Fibroblast of villous mesenchyme (primary cell): ENCODE measurements at regions not wholly inside any gene's neighbourhood (a gene's known extent, or its start where the extent isn't known, plus 50 kb on each side); places are given as distances from the start of the nearest gene placed in this dataset.

Experiments used
- DNase-seq: peaks from one replicate; pipeline ENCODE4 v3.0.0-alpha.2; 2010; ENCODE audit warnings: low read depth
- H3K4me3 ChIP-seq: 2 replicates; pipeline ENCODE4 v1.5.1; 2011; ENCODE audit warnings: low read depth, mild to moderate bottlenecking, low read length
- CTCF ChIP-seq: IDR thresholded peaks from 2 replicates; pipeline ENCODE4 v1.5.1; 2012; ENCODE audit warnings: low read depth, mild to moderate bottlenecking, low read length; ENCODE audit not compliant: insufficient read depth

GRCh38 chr10:85510682-85511081 is 855.9 kb downstream of the GRID1 start:
- no peak overlapping the region for H3K4me3 ChIP-seq
- no peak for TF ChIP-seq CTCF
- DNase-seq: no peak

- TF ChIP-seq CTCF: no peak
- no peak for DNase-seq
- H3K4me3 ChIP-seq: no peak overlapping the region
Measured at GRCh38 chr10:85513436-85513835, 853.2 kb downstream of the GRID1 start.

GRCh38 chr10:85515316-85515715 is 851.3 kb downstream of the GRID1 start:
- TF ChIP-seq CTCF: no peak
- no peak overlapping the region for H3K4me3 ChIP-seq
- no peak for DNase-seq

- H3K4me3 ChIP-seq: no peak overlapping the region
- no peak for DNase-seq
- TF ChIP-seq CTCF: no peak
Measured at GRCh38 chr10:85524001-85524666, 842.5 kb downstream of the GRID1 start.

- DNase-seq: no peak
- TF ChIP-seq CTCF: no peak
- H3K4me3 ChIP-seq: no peak overlapping the region
Measured at GRCh38 chr10:85527616-85528317, 838.8 kb downstream of the GRID1 start.

- no peak overlapping the region for H3K4me3 ChIP-seq
- no peak for TF ChIP-seq CTCF
- no peak for DNase-seq
Measured at GRCh38 chr10:85528318-85528652, 838.3 kb downstream of the GRID1 start.

GRCh38 chr10:85531706-85532105 is 834.9 kb downstream of the GRID1 start:
- no peak for DNase-seq
- no peak overlapping the region for H3K4me3 ChIP-seq

More at GRCh38 chr10:85531706-85532105, 834.9 kb downstream of the GRID1 start:
- no peak for TF ChIP-seq CTCF
